K562 (cell line): ENCODE measurements at regions not wholly inside any gene's neighbourhood (a gene's known extent, or its start where the extent isn't known, plus 50 kb on each side); places are given as distances from the start of the nearest gene placed in this dataset.

Experiments
- ATAC-seq: fragments of 200-7000 bp; cut with Tn5 transposase; 3 replicates; pipeline ENCODE4 v1.9.1; 2020; ENCODE audit warnings: moderate library complexity
- BruUV-seq: library from RNA; stranded (reverse); fragments of 400-500 nt; replicated peaks from 2 replicates; lab custom pipeline; 2021; lab: Mats Ljungman, UMichigan
- CTCF ChIA-PET: fragments of 300-600 bp; formaldehyde crosslinking; extraction: SDS; loops from one replicate; lab custom pipeline; 2021; ENCODE audit warnings: low intra/inter-chr PET ratio; lab: Yijun Ruan, JAX
- POLR2A ChIA-PET: fragments of 300-600, 350-650 bp; sonication (Branson Sonifier 250); formaldehyde crosslinking; extraction: SDS; loops from one replicate; lab custom pipeline; 2021; ENCODE audit warnings: antibody characterized with exemption, inconsistent platforms; lab: Yijun Ruan, JAX
- DNase-seq, 4 experiments: peaks; one replicate each; pipeline versions ENCODE4 v3.0.0 to v3.0.0-alpha.2; 2011 to 2018; ENCODE audit warnings: low spot score in 3 of 4, mixed read lengths in 3 of 4; ENCODE audit errors: extremely low read depth in 1 of 4
- FAIRE-seq: peaks from 2 replicates; lab custom pipeline; 2011; peaks lifted over from hg19 to GRCh38; lab: Jason Lieb, UNC
- H2AFZ ChIP-seq: 2 replicates; pipeline ENCODE4 v1.6.0; 2011; ENCODE audit warnings: low read depth, low read length, control low read depth, inconsistent platforms
- H3K27ac ChIP-seq: fragments of 200-600 bp; 3 replicates; pipeline ENCODE4 v1.8.0; 2011; ENCODE audit warnings: low read depth, mild to moderate bottlenecking, control low read depth, inconsistent platforms, low read length, moderate library complexity, mixed read lengths; ENCODE audit errors: extremely low read depth
- H3K27me3 ChIP-seq, 2 experiments: fragments of 300-600 bp in 1 of 2; 2 replicates in 1 of 2; 3 replicates in 1 of 2; pipeline versions ENCODE4 v1.6.0 to v1.8.0; 2011; ENCODE audit warnings: inconsistent platforms in 2 of 2, low read length in 2 of 2, mild to moderate bottlenecking in 1 of 2, mixed read lengths in 1 of 2, moderate library complexity in 1 of 2; ENCODE audit not compliant: control insufficient read depth in 2 of 2, insufficient read depth in 2 of 2
- H3K36me3 ChIP-seq: fragments of 300-600 bp; 3 replicates; pipeline ENCODE4 v1.8.0; 2011; ENCODE audit warnings: mild to moderate bottlenecking, low read length, inconsistent platforms; ENCODE audit not compliant: control insufficient read depth, insufficient read depth
- H3K4me1 ChIP-seq, 2 experiments: fragments of 200-600 bp in 1 of 2; replicated peaks in 1 of 2; 2 replicates in 1 of 2; 3 replicates in 1 of 2; pipeline versions ENCODE4 v1.5.1 to v1.8.0; 2011; ENCODE audit warnings: inconsistent platforms in 2 of 2, low read length in 2 of 2, mild to moderate bottlenecking in 1 of 2, mixed read lengths in 1 of 2, moderate library complexity in 1 of 2; ENCODE audit not compliant: control insufficient read depth in 2 of 2, insufficient read depth in 2 of 2
- H3K4me2 ChIP-seq: 2 replicates; pipeline ENCODE4 v1.6.1; 2011; ENCODE audit warnings: low read length, control low read depth, inconsistent platforms, mixed read lengths; ENCODE audit not compliant: insufficient read depth
- H3K4me3 ChIP-seq: fragments of 200-600 bp; sonication (generic), shearing (Covaris generic); 2 replicates; pipeline ENCODE4 v1.5.1; 2016; ENCODE audit warnings: control low read depth, inconsistent platforms
- H3K79me2 ChIP-seq: fragments of 200-600 bp; 3 replicates; pipeline ENCODE4 v1.8.0; 2011; ENCODE audit warnings: low read length, inconsistent platforms; ENCODE audit not compliant: control insufficient read depth, insufficient read depth
- H3K9ac ChIP-seq, 2 experiments: 2 replicates each; pipeline versions ENCODE4 v1.6.0 to v1.6.1; 2011; ENCODE audit warnings: low read depth in 2 of 2, low read length in 2 of 2, control low read depth in 1 of 2, inconsistent platforms in 1 of 2, mild to moderate bottlenecking in 1 of 2, mixed read lengths in 1 of 2; ENCODE audit not compliant: insufficient read depth in 1 of 2
- H3K9me1 ChIP-seq: one replicate; pipeline ENCODE4 v1.6.0; 2011; ENCODE audit warnings: inconsistent platforms, mild to moderate bottlenecking, low read length, moderate library complexity; ENCODE audit not compliant: control insufficient read depth, insufficient read depth
- H3K9me3 ChIP-seq: replicated peaks from 2 replicates; pipeline ENCODE4 v1.5.1; 2011; ENCODE audit warnings: low read depth, low read length, inconsistent platforms; ENCODE audit not compliant: control insufficient read depth, insufficient read depth
- H4K20me1 ChIP-seq: replicated peaks from 2 replicates; pipeline ENCODE4 v1.6.1; 2011; ENCODE audit warnings: low read length, inconsistent platforms, mixed read lengths; ENCODE audit not compliant: control insufficient read depth, insufficient read depth
- CUX1 ChIP-seq: fragments of 200-800 bp; sonication (Bioruptor generic); IDR thresholded peaks from 2 replicates; pipeline ENCODE4 v1.6.1; 2016; ENCODE audit warnings: missing genetic modification characterization, missing compliant biosample characterization
- PHF20 ChIP-seq: fragments of 450-650 bp; IDR thresholded peaks from 2 replicates; pipeline ENCODE4 v1.6.1; 2018; ENCODE audit not compliant: partially characterized antibody
- RCOR1 ChIP-seq, 2 experiments: IDR thresholded peaks; 2 replicates each; pipeline ENCODE4 v1.6.1; 2012; ENCODE audit warnings: low read depth in 2 of 2, low read length in 2 of 2, borderline replicate concordance in 1 of 2, improper control_type of control experiment in 1 of 2
- SMAD4 ChIP-seq: fragments of 250-450 bp; sonication (Bioruptor Pico); conservative IDR thresholded peaks from 2 replicates; pipeline ENCODE4 v1.8.0; 2021; ENCODE audit warnings: inconsistent platforms, mild to moderate bottlenecking, moderate library complexity
- ZNF41 ChIP-seq: fragments of 250-450 bp; sonication (Bioruptor Pico); conservative IDR thresholded peaks from 2 replicates; pipeline ENCODE4 v1.4.0; 2020; ENCODE audit warnings: mild to moderate bottlenecking
- ZNF766 ChIP-seq: fragments of 200-800 bp; sonication (Bioruptor generic); conservative IDR thresholded peaks from 2 replicates; pipeline ENCODE4 v1.6.1; 2016; ENCODE audit warnings: missing genetic modification characterization, missing compliant biosample characterization
- WGBS: fragments of 100-300 bp; shearing (Covaris generic); methylation state at CpG from one replicate; pipeline ENCODE4 v1.1.6; 2016; ENCODE audit warnings: low coverage, mixed read lengths; ENCODE audit not compliant: insufficient coverage; ENCODE audit errors: missing lambda C conversion rate; 5-methylcytosine and 5-hydroxymethylcytosine counted together
- in situ Hi-C: fragments of 300-500 bp; cut with MboI; formaldehyde crosslinking; loops from 4 replicates; pipeline ENCODE4 v1.15.0; 2018; ENCODE audit warnings: inconsistent platforms, mixed read lengths
- intact Hi-C: fragments of 100-400 bp; cut with micrococcal nuclease; formaldehyde crosslinking; loops from 2 replicates; pipeline ENCODE4 v1.14.2; 2022
- TF ChIP-seq, protein P1 (sequence below): sonication (generic); formaldehyde crosslinking; IDR thresholded peaks from 2 replicates; pipeline ENCODE4 v1.8.1; 2023; ENCODE audit warnings: mild to moderate bottlenecking, missing genetic modification reagents

DNA sequence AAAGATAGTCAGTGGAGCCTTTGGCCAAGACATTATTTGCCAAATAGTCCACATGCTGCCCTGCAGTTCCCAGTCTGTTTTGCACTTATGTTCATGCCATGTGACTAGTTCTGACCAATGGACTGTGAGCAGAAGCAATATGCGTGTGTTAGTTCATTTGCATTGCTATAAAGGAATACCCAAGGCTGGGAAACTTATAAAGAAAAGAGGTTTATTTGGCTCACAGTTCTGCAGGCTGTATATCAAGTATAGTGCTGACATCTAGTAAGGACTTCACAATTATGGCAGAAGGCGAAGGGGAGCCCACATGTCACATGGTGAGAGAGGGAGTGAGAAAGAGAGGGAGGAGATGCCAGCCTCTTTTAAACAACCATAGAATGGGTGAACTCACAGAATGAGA, 193.3 kb downstream of the PTPRU start:
- TF ChIP-seq, protein P1, sequence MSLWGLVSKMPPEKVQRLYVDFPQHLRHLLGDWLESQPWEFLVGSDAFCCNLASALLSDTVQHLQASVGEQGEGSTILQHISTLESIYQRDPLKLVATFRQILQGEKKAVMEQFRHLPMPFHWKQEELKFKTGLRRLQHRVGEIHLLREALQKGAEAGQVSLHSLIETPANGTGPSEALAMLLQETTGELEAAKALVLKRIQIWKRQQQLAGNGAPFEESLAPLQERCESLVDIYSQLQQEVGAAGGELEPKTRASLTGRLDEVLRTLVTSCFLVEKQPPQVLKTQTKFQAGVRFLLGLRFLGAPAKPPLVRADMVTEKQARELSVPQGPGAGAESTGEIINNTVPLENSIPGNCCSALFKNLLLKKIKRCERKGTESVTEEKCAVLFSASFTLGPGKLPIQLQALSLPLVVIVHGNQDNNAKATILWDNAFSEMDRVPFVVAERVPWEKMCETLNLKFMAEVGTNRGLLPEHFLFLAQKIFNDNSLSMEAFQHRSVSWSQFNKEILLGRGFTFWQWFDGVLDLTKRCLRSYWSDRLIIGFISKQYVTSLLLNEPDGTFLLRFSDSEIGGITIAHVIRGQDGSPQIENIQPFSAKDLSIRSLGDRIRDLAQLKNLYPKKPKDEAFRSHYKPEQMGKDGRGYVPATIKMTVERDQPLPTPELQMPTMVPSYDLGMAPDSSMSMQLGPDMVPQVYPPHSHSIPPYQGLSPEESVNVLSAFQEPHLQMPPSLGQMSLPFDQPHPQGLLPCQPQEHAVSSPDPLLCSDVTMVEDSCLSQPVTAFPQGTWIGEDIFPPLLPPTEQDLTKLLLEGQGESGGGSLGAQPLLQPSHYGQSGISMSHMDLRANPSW (CRISPR knock-in tag): no peak
- TF ChIP-seq RCOR1 (IDR thresholded peaks at IDR 0.05; ENCODE audit: borderline replicate concordance in 1 of 2, low read depth in 2 of 2, low read length in 2 of 2) (no peak), ZNF766 (CRISPR knock-in tag) (peak; percentile 63; the same call in 1 of the 2 replicates), SMAD4 (CRISPR knock-in tag) (no peak), ZNF41 (CRISPR knock-in tag) (no peak), CUX1 (no peak), PHF20 (no peak)
- H3K9me1 ChIP-seq: no peaks in the 10 kb centered on the region
- FAIRE-seq: no peak
- no peak overlapping the region for H3K9ac ChIP-seq
- H3K4me2 ChIP-seq: no peak overlapping the region
- intact Hi-C loops: no loop called here
- no peak overlapping the region for H2AFZ ChIP-seq
- H3K4me3 ChIP-seq: no peak overlapping the region
- no peak overlapping the region for H3K27ac ChIP-seq
- no peaks in the 10 kb centered on the region for H3K79me2 ChIP-seq
- CTCF ChIA-PET: no interaction called here
- ATAC-seq: no peak
- BruUV-seq: no TSS peak
- in situ Hi-C loops: no loop called here
- H3K36me3 ChIP-seq: no peaks in the 10 kb centered on the region
- H3K27me3 ChIP-seq: no peaks in the 10 kb centered on the region
- WGBS: 0% methylated on average over 2 of the region's 2 CpGs
- H3K9me3 ChIP-seq: no peaks in the 10 kb centered on the region
- H4K20me1 ChIP-seq: peaks cover 5% of the 10 kb centered on the region; the same call in 1 of the 2 replicates
- POLR2A ChIA-PET: no interaction called here
- H3K4me1 ChIP-seq: no peaks in the 10 kb centered on the region; a peak in 1 of 5 replicates
- DNase-seq: no peak
